CD4-positive, alpha-beta T cell (primary cell): ENCODE measurements at regions not wholly inside any gene's neighbourhood (a gene's known extent, or its start where the extent isn't known, plus 50 kb on each side); places are given as distances from the start of the nearest gene placed in this dataset.

ENCODE experiments used
- ATAC-seq: fragments of 200-7000 bp; cut with Tn5 transposase; one replicate; pipeline ENCODE4 v1.10.0; 2022; ENCODE audit warnings: mild to moderate bottlenecking; ENCODE audit not compliant: poor library complexity
- CTCF ChIA-PET: fragments of 350-600 bp; sonication (Branson Sonifier 250); formaldehyde crosslinking; loops from one replicate; lab custom pipeline; 2021; ENCODE audit warnings: antibody characterized with exemption, inconsistent platforms; lab: Charles Lee
- POLR2A ChIA-PET: fragments of 350-600 bp; sonication (Branson Sonifier 250); formaldehyde crosslinking; loops from one replicate; lab custom pipeline; 2021; ENCODE audit warnings: antibody characterized with exemption, inconsistent platforms; lab: Charles Lee
- DNase-seq, 14 experiments: peaks; one replicate each; pipeline ENCODE4 v3.0.0-alpha.2; 2013 to 2020; ENCODE audit warnings: mixed read lengths in 2 of 14
- H3K27ac ChIP-seq, 2 donors: one replicate each; pipeline versions ENCODE4 v1.5.1 to v1.7.0; 2013; ENCODE audit warnings: low read length in 2 of 2, low read depth in 1 of 2, mild to moderate bottlenecking in 1 of 2
- H3K27me3 ChIP-seq, 2 experiments: 1 replicate in 1 of 2; 2 replicates in 1 of 2; pipeline versions ENCODE4 v1.6.1 to v1.7.0; 2013; ENCODE audit warnings: low read length in 2 of 2, control low read depth in 1 of 2, mild to moderate bottlenecking in 1 of 2, moderate library complexity in 1 of 2; ENCODE audit not compliant: insufficient read depth in 2 of 2, control insufficient read depth in 1 of 2
- H3K36me3 ChIP-seq: one replicate; pipeline ENCODE4 v1.6.1; 2013; ENCODE audit warnings: low read length, control low read depth; ENCODE audit not compliant: insufficient read depth
- H3K4me1 ChIP-seq: one replicate; pipeline ENCODE4 v1.6.1; 2013; ENCODE audit warnings: low read length, control low read depth; ENCODE audit not compliant: insufficient read depth
- H3K4me3 ChIP-seq: one replicate; pipeline ENCODE4 v1.5.1; 2013; ENCODE audit warnings: mild to moderate bottlenecking, low read length, moderate library complexity
- H3K9me3 ChIP-seq, 2 experiments: 1 replicate in 1 of 2; 2 replicates in 1 of 2; pipeline versions ENCODE4 v1.6.1 to v1.7.0; 2013; ENCODE audit warnings: low read length in 2 of 2, mild to moderate bottlenecking in 2 of 2, control low read depth in 1 of 2, moderate library complexity in 1 of 2; ENCODE audit not compliant: control insufficient read depth in 1 of 2, insufficient read depth in 1 of 2
- H3K27ac Mint-ChIP-seq: one replicate; pipeline ENCODE4 v1.8.0; 2020; ENCODE audit warnings: mixed read lengths
- H3K27me3 Mint-ChIP-seq: one replicate; pipeline ENCODE4 v1.8.0; 2021; ENCODE audit warnings: mixed read lengths
- H3K36me3 Mint-ChIP-seq: one replicate; pipeline ENCODE4 v1.8.0; 2021; ENCODE audit warnings: low read depth, mixed read lengths
- H3K4me1 Mint-ChIP-seq: one replicate; pipeline ENCODE4 v1.8.0; 2021; ENCODE audit warnings: low read depth, mixed read lengths
- H3K4me3 Mint-ChIP-seq: one replicate; pipeline ENCODE4 v1.8.0; 2020; ENCODE audit warnings: mild to moderate bottlenecking, mixed read lengths
- H3K9me3 Mint-ChIP-seq: one replicate; pipeline ENCODE4 v1.8.0; 2020; ENCODE audit warnings: mixed read lengths
- intact Hi-C, 2 experiments: fragments of 100-400 bp; cut with DNase I in 1 of 2; cut with micrococcal nuclease in 1 of 2; formaldehyde crosslinking; loops; one replicate each; pipeline versions ENCODE4 v1.15.1 to v1.9.0; 2023 to 2025; cut with DNase I, micrococcal nuclease
- TF ChIP-seq, protein P1 (sequence below): fragments of 200-600 bp; IDR thresholded peaks from one replicate; pipeline ENCODE4 v1.8.0; 2022; ENCODE audit warnings: antibody characterized with exemption, mild to moderate bottlenecking

GRCh38 chr10:4051011-4051640 is 266.1 kb upstream of the KLF6 start:
- Histone ChIP-seq H3K36me3 (no peaks in the 10 kb centered on the region), H3K27me3 (no peaks in the 10 kb centered on the region), H3K9me3 (no peaks in the 10 kb centered on the region), H3K4me3 (no peak overlapping the region), H3K27ac (no peak overlapping the region), H3K4me1 (no peaks in the 10 kb centered on the region)
- Mint-ChIP-seq H3K36me3 (no peaks in the 10 kb centered on the region), H3K4me3 (no peak overlapping the region), H3K4me1 (no peaks in the 10 kb centered on the region), H3K9me3 (no peaks in the 10 kb centered on the region), H3K27ac (no peak overlapping the region), H3K27me3 (no peaks in the 10 kb centered on the region)
- TF ChIP-seq, protein P1, sequence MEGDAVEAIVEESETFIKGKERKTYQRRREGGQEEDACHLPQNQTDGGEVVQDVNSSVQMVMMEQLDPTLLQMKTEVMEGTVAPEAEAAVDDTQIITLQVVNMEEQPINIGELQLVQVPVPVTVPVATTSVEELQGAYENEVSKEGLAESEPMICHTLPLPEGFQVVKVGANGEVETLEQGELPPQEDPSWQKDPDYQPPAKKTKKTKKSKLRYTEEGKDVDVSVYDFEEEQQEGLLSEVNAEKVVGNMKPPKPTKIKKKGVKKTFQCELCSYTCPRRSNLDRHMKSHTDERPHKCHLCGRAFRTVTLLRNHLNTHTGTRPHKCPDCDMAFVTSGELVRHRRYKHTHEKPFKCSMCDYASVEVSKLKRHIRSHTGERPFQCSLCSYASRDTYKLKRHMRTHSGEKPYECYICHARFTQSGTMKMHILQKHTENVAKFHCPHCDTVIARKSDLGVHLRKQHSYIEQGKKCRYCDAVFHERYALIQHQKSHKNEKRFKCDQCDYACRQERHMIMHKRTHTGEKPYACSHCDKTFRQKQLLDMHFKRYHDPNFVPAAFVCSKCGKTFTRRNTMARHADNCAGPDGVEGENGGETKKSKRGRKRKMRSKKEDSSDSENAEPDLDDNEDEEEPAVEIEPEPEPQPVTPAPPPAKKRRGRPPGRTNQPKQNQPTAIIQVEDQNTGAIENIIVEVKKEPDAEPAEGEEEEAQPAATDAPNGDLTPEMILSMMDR, result no peak
- ChIA-PET CTCF (interaction anchor here (0.6 to 0.9 kb wide), 2 partner anchors 12 to 572 kb away, joined by 3 read pairs; no protein-coding TSS in a partner anchor), POLR2A (interaction anchor here (0.7 kb wide), 1 partner anchor 222 kb away, joined by 3 read pairs; no protein-coding TSS in a partner anchor)
- DNase-seq (no peak), ATAC-seq (no peak)
- intact Hi-C loops, result no loop called here

DNA sequence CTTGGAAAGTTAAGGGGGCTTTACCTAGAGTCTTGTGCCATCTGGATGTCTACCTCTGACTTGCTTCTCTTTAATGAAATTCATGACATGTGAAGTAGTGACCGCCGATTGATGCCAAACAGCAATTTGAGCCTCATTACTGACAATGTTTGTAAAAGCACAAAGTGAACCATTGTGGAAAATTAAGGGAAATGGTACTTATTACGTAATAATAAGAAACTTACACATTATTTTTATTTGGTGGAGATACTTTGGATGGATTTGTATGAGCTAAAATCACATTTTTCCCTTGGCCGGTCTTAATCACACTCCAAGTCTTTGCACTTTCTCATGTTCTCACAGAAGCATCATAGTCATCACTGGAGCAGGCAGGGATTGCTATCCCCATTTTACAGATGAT is 265.1 kb upstream of the KLF6 start:
- Histone ChIP-seq H3K36me3 (no peaks in the 10 kb centered on the region), H3K27me3 (no peaks in the 10 kb centered on the region), H3K9me3 (no peaks in the 10 kb centered on the region), H3K4me3 (no peak overlapping the region), H3K27ac (no peak overlapping the region), H3K4me1 (no peaks in the 10 kb centered on the region)
- TF ChIP-seq, protein P1, result no peak
- Mint-ChIP-seq H3K27me3 (no peaks in the 10 kb centered on the region), H3K4me3 (no peak overlapping the region), H3K27ac (no peak overlapping the region), H3K36me3 (no peaks in the 10 kb centered on the region), H3K9me3 (no peaks in the 10 kb centered on the region), H3K4me1 (no peaks in the 10 kb centered on the region)
- intact Hi-C loops, result no loop called here
- ATAC-seq (no peak), DNase-seq (no peak)
- CTCF ChIA-PET, result no interaction called here
- POLR2A ChIA-PET, result interaction anchor here (0.6 kb wide), 1 partner anchor 284 kb away, joined by 4 read pairs; no protein-coding TSS in a partner anchor

DNA sequence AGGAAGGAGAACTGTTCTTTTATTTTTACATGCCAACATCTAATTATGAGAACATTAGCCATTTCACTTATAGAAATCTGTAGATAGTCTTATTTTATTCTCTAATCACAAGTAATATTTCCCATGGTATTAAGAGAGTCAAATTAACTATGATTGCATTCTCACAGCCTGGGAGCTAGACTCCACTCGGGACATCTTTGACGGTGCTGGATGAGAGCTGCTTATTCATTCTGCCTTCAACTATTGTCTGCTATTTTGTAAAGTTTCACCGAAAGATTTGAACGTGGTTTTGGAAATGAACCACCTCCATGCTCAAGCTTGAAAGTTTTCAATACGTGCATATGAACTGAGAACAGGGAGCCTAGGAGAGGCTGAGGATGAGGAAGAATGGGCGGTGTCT is 264.3 kb upstream of the KLF6 start:
- Histone ChIP-seq H3K4me3 (no peak overlapping the region), H3K27ac (no peak overlapping the region), H3K9me3 (no peaks in the 10 kb centered on the region), H3K27me3 (no peaks in the 10 kb centered on the region), H3K36me3 (no peaks in the 10 kb centered on the region), H3K4me1 (no peaks in the 10 kb centered on the region)
- ChIA-PET CTCF (interaction anchor here (1.1 kb wide), 1 partner anchor 10 kb away, joined by 3 read pairs; no protein-coding TSS in a partner anchor), POLR2A (interaction anchor here (0.6 kb wide), 1 partner anchor 9 kb away, joined by 4 read pairs; no protein-coding TSS in a partner anchor)
- DNase-seq (no peak), ATAC-seq (no peak)
- Mint-ChIP-seq H3K36me3 (no peaks in the 10 kb centered on the region), H3K4me1 (no peaks in the 10 kb centered on the region), H3K9me3 (no peaks in the 10 kb centered on the region), H3K27me3 (no peaks in the 10 kb centered on the region), H3K27ac (no peak overlapping the region), H3K4me3 (no peak overlapping the region)
- intact Hi-C loops, result no loop called here
- TF ChIP-seq, protein P1, result no peak
